ENCODE measurements at regions not wholly inside any gene's neighbourhood (a gene's known extent, or its start where the extent isn't known, plus 50 kb on each side); places are given as distances from the start of the nearest gene placed in this dataset.

- TF ChIP-seq CTCF (conservative IDR thresholded peaks at IDR 0.05), result no peak
- no peak for TF ChIP-seq ZFX (IDR thresholded peaks at IDR 0.05)
These were observed 62.8 kb downstream of the CXCL12 start for GRCh38 chr10:44322137-44322536.
